Glomerular visceral epithelial cell (primary cell): ENCODE measurements at regions not wholly inside any gene's neighbourhood (a gene's known extent, or its start where the extent isn't known, plus 50 kb on each side); places are given as distances from the start of the nearest gene placed in this dataset.
A peak's percentile ranks its signal among the peaks of the same experiment; 100 is the strongest.

Source experiments
- DNase-seq: peaks from one replicate; pipeline ENCODE4 v3.0.0-alpha.2; 2016; ENCODE audit errors: extremely low spot score

DNA sequence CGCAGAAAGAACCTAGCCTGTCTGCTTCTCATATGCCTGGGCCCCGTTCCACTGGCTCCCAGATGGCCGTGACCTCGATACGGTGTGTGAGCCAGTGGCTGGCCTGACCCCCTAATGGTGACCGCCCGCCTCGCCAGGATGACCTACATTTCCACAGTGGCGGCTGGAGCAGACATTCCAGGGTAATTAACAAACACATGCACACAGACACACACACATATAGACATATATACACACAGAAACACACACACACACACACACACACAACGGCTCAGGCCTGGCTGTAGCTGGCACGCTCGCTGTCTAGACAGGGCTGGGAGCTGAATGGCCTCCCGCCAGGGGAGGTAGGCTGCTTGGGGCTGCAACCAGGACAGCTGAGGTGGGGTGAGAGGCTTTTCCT is 227.1 kb downstream of the ANKRD60 start:
- DNase-seq, result peak; percentile 10

DNA sequence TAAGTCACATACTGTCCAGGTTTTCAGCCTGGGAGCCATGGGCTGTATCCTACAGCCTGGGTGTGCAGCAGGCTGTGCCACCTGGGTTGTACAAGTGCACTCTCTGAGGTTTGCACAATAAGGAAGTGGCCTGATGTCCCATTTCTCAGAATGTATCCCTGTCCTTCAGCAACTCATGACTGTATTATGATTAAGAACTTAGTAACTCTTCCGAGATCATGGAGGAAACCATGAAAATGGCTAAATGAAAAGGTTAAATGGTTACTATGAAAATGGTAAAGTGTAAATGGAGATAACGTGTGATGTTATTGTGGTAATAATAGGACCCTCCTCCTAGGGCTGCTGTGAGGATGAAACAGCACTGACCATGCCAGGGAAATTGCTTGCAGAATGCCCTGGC is 227.6 kb downstream of the ANKRD60 start:
- no peak for DNase-seq

GRCh38 chr20:57999465-58000111 is 228.9 kb downstream of the ANKRD60 start:
- DNase-seq, result no peak

- DNase-seq, result no peak
Observed at GRCh38 chr20:57998981-57999464, 229.4 kb downstream of the ANKRD60 start.

DNA sequence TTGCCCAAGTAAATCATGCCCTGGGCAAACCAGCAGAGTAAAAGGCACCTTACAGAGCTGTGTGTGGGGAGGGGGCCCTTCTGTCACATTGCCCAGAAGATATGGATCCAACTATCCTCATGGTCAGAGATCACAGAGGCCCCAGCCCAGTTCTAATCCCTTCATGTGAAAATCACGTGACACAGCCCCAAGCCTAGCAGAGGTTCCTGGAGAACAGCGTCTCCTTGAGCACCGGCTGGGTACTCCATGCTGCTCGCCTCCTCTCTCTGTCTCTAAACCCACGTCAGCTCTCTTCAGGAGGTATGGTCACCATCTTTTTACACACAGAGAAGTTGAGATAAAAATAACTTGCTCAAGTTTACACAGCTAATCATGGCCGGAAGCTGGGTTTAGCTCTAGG is 230.2 kb downstream of the ANKRD60 start:
- no peak for DNase-seq

- DNase-seq, result no peak
Observed at GRCh38 chr20:57996936-57997890, 231.2 kb downstream of the ANKRD60 start.

GRCh38 chr20:57996465-57996864 is 232.0 kb downstream of the ANKRD60 start:
- no peak for DNase-seq

GRCh38 chr20:57995381-57995977 is 233.0 kb downstream of the ANKRD60 start:
- no peak for DNase-seq

GRCh38 chr20:57993716-57994431 is 234.6 kb downstream of the ANKRD60 start:
- DNase-seq, result no peak

DNA sequence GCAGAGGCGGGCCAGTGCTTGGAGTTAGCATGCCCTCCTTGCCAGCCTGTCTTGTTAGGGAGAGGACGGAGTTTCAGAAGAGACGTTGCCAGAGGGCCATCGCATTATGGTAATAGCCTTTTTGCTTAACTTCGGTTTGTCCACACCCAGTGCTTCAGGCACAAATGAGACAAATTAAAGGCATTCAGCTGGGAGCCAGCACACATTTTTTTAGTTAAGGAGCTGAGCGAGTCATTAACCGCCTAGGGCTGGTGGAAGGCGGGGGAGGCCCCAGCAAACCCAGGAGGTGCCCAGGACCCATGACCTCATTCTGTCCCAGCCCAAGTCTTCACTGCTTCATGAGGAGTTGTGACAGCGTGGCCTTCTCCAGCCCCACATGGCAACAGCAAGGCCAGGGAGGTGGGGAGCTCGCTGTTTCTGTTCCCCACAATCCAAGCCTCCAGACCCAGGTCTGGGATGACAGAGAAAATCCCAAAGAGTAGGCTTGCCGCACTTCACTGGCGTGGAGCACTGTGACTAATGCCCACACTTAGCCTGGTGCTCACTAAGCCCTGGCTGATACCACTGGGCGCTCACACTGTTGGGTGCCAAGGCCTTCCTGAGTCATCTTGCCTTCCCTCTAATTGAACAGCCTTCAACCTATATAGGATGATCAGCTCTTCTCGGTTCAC is 237.1 kb downstream of the ANKRD60 start:
- DNase-seq, result peak; percentile 50

DNA sequence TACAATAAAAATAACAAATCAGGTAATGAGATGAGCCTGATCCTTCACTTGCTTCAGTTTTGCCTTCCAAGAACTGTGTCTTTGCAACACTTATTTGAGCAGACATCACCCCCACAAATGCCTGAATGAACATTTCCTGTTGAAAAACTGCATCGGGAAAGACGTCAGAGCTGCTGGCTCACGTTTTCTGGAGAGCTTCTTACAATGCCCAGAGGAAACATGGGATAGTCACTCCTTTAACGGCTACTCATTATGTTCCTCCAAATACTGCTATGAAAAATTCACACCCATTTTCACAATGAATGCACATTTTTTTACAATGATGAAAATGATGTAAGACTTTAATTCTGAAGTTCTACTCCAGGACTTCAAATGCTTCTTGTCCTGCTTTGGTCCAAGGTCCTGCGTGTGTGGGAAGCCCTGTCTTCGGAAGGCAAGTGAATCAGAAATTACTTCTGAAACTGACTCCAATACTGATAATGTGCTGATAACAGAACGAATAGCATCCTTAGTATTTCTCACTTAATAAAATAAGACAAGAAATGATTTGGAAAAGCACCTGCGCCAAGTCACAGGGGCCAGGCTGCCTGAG is 238.0 kb downstream of the ANKRD60 start:
- no peak for DNase-seq

GRCh38 chr20:57988828-57989227 is 239.6 kb downstream of the ANKRD60 start:
- DNase-seq, result no peak

DNA sequence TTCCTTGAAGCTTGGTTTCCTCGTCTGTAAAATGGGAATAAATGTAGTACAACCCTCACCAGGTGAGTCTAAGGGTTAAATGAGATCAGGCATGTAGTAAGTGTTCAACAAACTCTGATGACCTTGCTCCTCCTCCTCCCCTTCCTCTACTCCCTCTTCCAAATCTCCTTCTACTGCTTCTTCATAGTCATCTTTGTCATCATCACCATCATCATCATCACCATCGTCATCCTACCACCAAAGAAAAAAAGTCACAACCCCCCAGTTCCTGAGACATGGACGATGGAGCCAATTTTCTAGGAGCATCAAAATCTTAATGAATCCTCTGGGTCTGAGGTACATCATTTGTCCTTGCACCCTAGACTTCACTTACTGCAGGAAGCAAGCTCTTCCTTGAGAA is 240.0 kb downstream of the ANKRD60 start:
- DNase-seq, result no peak

DNA sequence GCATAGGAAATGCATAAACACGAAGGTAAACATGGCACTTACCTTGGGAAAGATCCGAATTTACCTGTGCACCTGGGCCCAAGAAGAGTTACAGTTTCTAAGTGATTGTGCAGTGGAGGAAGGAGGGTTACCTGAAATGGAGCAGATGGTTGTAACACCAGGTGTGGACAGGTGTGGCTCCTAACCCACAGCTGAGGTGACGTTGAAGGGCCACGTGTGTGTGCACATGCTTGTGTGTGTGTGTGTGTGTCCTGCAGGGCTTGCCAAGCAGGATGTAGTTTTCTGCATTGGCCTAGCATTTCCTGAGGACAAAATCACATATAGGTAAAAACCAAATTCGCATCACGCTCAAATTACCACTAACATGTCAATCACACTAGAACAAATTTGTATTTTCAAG is 240.8 kb downstream of the ANKRD60 start:
- DNase-seq, result no peak

- no peak for DNase-seq
Observed at GRCh38 chr20:57986666-57987065, 241.8 kb downstream of the ANKRD60 start.

- DNase-seq, result no peak
Observed at GRCh38 chr20:57985278-57985677, 243.2 kb downstream of the ANKRD60 start.

DNA sequence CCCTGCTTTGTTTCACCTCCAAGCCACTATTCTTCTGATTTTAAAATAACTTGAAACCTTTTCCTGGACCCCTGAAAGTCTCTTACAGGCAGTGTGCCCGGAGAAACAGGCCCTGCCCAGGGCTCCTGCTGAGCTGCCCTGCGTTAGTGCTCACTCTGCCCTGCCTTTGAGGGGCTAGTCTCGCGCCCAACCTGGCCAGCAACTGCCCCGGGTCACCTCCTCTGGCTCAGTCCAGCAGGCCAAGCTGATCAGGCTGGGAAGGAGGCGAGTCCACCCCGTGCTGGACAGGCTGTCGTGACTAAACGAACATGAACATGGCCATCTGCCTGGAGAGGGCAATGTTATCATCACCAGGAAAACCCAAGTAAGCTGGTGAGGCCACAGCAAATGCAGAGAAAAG is 245.4 kb downstream of the ANKRD60 start:
- no peak for DNase-seq

DNA sequence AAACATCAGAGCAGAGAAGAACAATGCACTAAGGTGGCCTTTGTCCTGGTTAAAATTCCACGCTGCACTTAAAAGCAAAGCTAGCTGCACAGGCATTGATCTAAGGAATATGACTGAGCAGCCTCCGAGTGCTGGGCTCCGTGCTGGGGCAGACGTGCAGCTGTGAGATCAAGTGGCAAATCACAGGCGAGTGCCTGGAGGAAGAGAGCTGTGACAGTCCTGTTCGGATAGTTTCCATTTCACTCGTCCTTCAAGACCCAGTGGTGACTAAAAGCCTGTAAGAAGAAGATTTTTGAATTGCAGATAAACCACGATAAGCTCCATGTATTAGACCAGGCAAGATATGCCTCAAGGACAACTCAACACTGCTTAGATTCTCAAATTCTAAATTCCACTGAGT is 247.9 kb downstream of the ANKRD60 start:
- no peak for DNase-seq

GRCh38 chr20:57977569-57977968 is 250.9 kb downstream of the ANKRD60 start:
- no peak for DNase-seq

GRCh38 chr20:57977141-57977540 is 251.3 kb downstream of the ANKRD60 start:
- no peak for DNase-seq

GRCh38 chr20:57974863-57975262 is 253.6 kb downstream of the ANKRD60 start:
- DNase-seq, result no peak
